H9 (cell line): ENCODE measurements at regions not wholly inside any gene's neighbourhood (a gene's known extent, or its start where the extent isn't known, plus 50 kb on each side); places are given as distances from the start of the nearest gene placed in this dataset.

Experiments used
- DNase-seq: peaks from one replicate; pipeline ENCODE4 v3.0.0-alpha.2; 2017
- H2AFZ ChIP-seq: one replicate; pipeline ENCODE4 v1.6.1; 2013; ENCODE audit warnings: mild to moderate bottlenecking, low read length, control low read depth, moderate library complexity
- H2AK5ac ChIP-seq: 2 replicates; pipeline ENCODE4 v1.6.1; 2013; ENCODE audit warnings: low read length, control low read depth, mixed read lengths; ENCODE audit not compliant: insufficient read length
- H2BK120ac ChIP-seq: one replicate; pipeline ENCODE4 v1.6.1; 2013; ENCODE audit warnings: low read depth, mild to moderate bottlenecking, low read length, control low read depth, inconsistent platforms; ENCODE audit not compliant: poor library complexity, severe bottlenecking
- H2BK12ac ChIP-seq: 2 replicates; pipeline ENCODE4 v1.6.1; 2013; ENCODE audit warnings: low read length, control low read depth, mixed read lengths, low read depth; ENCODE audit not compliant: insufficient read length
- H2BK15ac ChIP-seq: 2 replicates; pipeline ENCODE4 v1.6.1; 2013; ENCODE audit warnings: low read depth, low read length, control low read depth
- H2BK20ac ChIP-seq: one replicate; pipeline ENCODE4 v1.6.1; 2013; ENCODE audit warnings: low read depth, mild to moderate bottlenecking, low read length, control low read depth, inconsistent platforms; ENCODE audit not compliant: poor library complexity, severe bottlenecking
- H2BK5ac ChIP-seq: 2 replicates; pipeline ENCODE4 v1.6.1; 2013; ENCODE audit warnings: low read length, control low read depth, mixed read lengths; ENCODE audit not compliant: insufficient read length
- H3K14ac ChIP-seq: 2 replicates; pipeline ENCODE4 v1.6.1; 2013; ENCODE audit warnings: low read length, control low read depth; ENCODE audit not compliant: insufficient read depth
- H3K18ac ChIP-seq: 2 replicates; pipeline ENCODE4 v1.6.1; 2013; ENCODE audit warnings: low read depth, mild to moderate bottlenecking, mixed read lengths, low read length, control low read depth; ENCODE audit not compliant: insufficient read length
- H3K23ac ChIP-seq: 2 replicates; pipeline ENCODE4 v1.6.1; 2013; ENCODE audit warnings: low read length, control low read depth, mixed read lengths, low read depth; ENCODE audit not compliant: insufficient read length
- H3K23me2 ChIP-seq: 2 replicates; pipeline ENCODE4 v1.6.1; 2013; ENCODE audit warnings: low read depth, mild to moderate bottlenecking, mixed read lengths, low read length, control low read depth; ENCODE audit not compliant: insufficient read length, poor library complexity, severe bottlenecking
- H3K27ac ChIP-seq: 2 replicates; pipeline ENCODE4 v1.5.1; 2013; ENCODE audit warnings: low read length, control low read depth, mixed read lengths, low read depth; ENCODE audit not compliant: insufficient read length
- H3K27me3 ChIP-seq: 2 replicates; pipeline ENCODE4 v1.6.1; 2013; ENCODE audit warnings: low read length, control low read depth, inconsistent platforms; ENCODE audit not compliant: insufficient read depth
- H3K4ac ChIP-seq: 2 replicates; pipeline ENCODE4 v1.6.1; 2013; ENCODE audit warnings: low read depth, mild to moderate bottlenecking, control low read depth, inconsistent platforms, low read length, moderate library complexity
- H3K4me1 ChIP-seq: 2 replicates; pipeline ENCODE4 v1.6.1; 2013; ENCODE audit warnings: low read length, control low read depth, inconsistent platforms; ENCODE audit not compliant: insufficient read depth
- H3K4me2 ChIP-seq: 2 replicates; pipeline ENCODE4 v1.6.1; 2013; ENCODE audit warnings: low read length, control low read depth, mixed read lengths; ENCODE audit not compliant: insufficient read length, insufficient read depth
- H3K56ac ChIP-seq: 2 replicates; pipeline ENCODE4 v1.6.1; 2013; ENCODE audit warnings: low read depth, mild to moderate bottlenecking, mixed read lengths, low read length, control low read depth; ENCODE audit not compliant: insufficient read length
- H3K79me1 ChIP-seq: 2 replicates; pipeline ENCODE4 v1.6.1; 2013; ENCODE audit warnings: low read depth, mild to moderate bottlenecking, moderate library complexity, low read length, control low read depth, inconsistent platforms; ENCODE audit not compliant: insufficient read depth, poor library complexity, severe bottlenecking
- H3K79me2 ChIP-seq: 2 replicates; pipeline ENCODE4 v1.6.1; 2013; ENCODE audit warnings: low read length, control low read depth, inconsistent platforms; ENCODE audit not compliant: insufficient read depth
- H3K9ac ChIP-seq: 2 replicates; pipeline ENCODE4 v1.6.1; 2013; ENCODE audit warnings: low read length, control low read depth, mixed read lengths; ENCODE audit not compliant: insufficient read length; ENCODE audit errors: extremely low read depth
- H3K9me3 ChIP-seq: one replicate; pipeline ENCODE4 v1.6.1; 2013; ENCODE audit warnings: low read depth, low read length, inconsistent platforms; ENCODE audit not compliant: control insufficient read depth
- H3T11ph ChIP-seq: one replicate; pipeline ENCODE4 v1.6.1; 2013; ENCODE audit warnings: mild to moderate bottlenecking, low read length, control low read depth, inconsistent platforms
- H4K20me1 ChIP-seq: one replicate; pipeline ENCODE4 v1.6.1; 2013; ENCODE audit not compliant: control insufficient read depth, insufficient read length, insufficient read depth
- H4K5ac ChIP-seq: 2 replicates; pipeline ENCODE4 v1.6.1; 2013; ENCODE audit warnings: low read depth, mild to moderate bottlenecking, mixed read lengths, low read length, control low read depth; ENCODE audit not compliant: insufficient read length
- H4K8ac ChIP-seq: replicated peaks from 2 replicates; pipeline ENCODE4 v1.6.1; 2013; ENCODE audit warnings: low read length, control low read depth, mixed read lengths, low read depth; ENCODE audit not compliant: insufficient read length
- H4K91ac ChIP-seq: 2 replicates; pipeline ENCODE4 v1.6.1; 2013; ENCODE audit warnings: low read depth, mild to moderate bottlenecking, moderate library complexity, mixed read lengths, low read length, control low read depth; ENCODE audit not compliant: insufficient read length
- H3K27ac Mint-ChIP-seq, 3 experiments: 2 replicates in 2 of 3; 3 replicates in 1 of 3; pipeline ENCODE4 v1.8.0; 2020 to 2021; ENCODE audit warnings: mixed read lengths in 3 of 3, mild to moderate bottlenecking in 1 of 3, moderate library complexity in 1 of 3
- H3K27me3 Mint-ChIP-seq: 2 replicates; pipeline ENCODE4 v1.8.0; 2021; ENCODE audit warnings: low read depth, mild to moderate bottlenecking, moderate library complexity, mixed read lengths
- H3K36me3 Mint-ChIP-seq, 3 experiments: 2 replicates in 2 of 3; 3 replicates in 1 of 3; pipeline ENCODE4 v1.8.0; 2020 to 2021; ENCODE audit warnings: low read depth in 3 of 3, mixed read lengths in 3 of 3; ENCODE audit not compliant: insufficient read depth in 1 of 3
- H3K4me1 Mint-ChIP-seq, 2 experiments: 2 replicates each; pipeline ENCODE4 v1.8.0; 2020; ENCODE audit warnings: mixed read lengths in 2 of 2
- H3K4me3 Mint-ChIP-seq, 2 experiments: 2 replicates in 1 of 2; 3 replicates in 1 of 2; pipeline ENCODE4 v1.8.0; 2020 to 2021; ENCODE audit warnings: mild to moderate bottlenecking in 2 of 2, mixed read lengths in 2 of 2, moderate library complexity in 1 of 2
- H3K9me3 Mint-ChIP-seq, 2 experiments: 2 replicates in 1 of 2; 3 replicates in 1 of 2; pipeline ENCODE4 v1.8.0; 2020; ENCODE audit warnings: mild to moderate bottlenecking in 2 of 2, mixed read lengths in 2 of 2, moderate library complexity in 1 of 2
- CTCF ChIP-seq: fragments of 200-600 bp; sonication (generic); conservative IDR thresholded peaks from 3 replicates; pipeline ENCODE4 v1.8.0; 2021; ENCODE audit warnings: antibody characterized with exemption, mild to moderate bottlenecking
- WGBS: extraction: QIAGEN DNeasy Blood & Tissue Kit; methylation state at CpG from one replicate; pipeline ENCODE4 v1.1.7; 2013; ENCODE audit warnings: missing lambda C conversion rate, low lambda C conversion rate, mixed read lengths; ENCODE audit not compliant: insufficient read length; ENCODE audit errors: extremely low coverage; 5-methylcytosine and 5-hydroxymethylcytosine counted together

- no peak for TF ChIP-seq CTCF
- WGBS: no CpG with 5 or more reads among the region's 3 CpGs
- H3K9ac ChIP-seq: no peak overlapping the region
- no peak overlapping the region for H3K18ac ChIP-seq
- no peak overlapping the region for H2BK20ac ChIP-seq
- no peaks in the 10 kb centered on the region for H3K79me2 ChIP-seq
- no peak overlapping the region for H2BK120ac ChIP-seq
- no peak overlapping the region for H4K8ac ChIP-seq
- Mint-ChIP-seq H3K4me1 (peaks cover 29 to 32% of the 10 kb centered on the region in 2 experiments), H3K27me3 (0 out of 2 replicates have a peak, but pooled peaks cover 1% of the 10 kb centered on the region), H3K27ac (no peak overlapping the region), H3K9me3 (peaks cover 0 to 4% of the 10 kb centered on the region in 2 experiments; a peak in 1 of 5 replicates), H3K36me3 (peaks cover 0 to 4% (median 0%) of the 10 kb centered on the region in 3 experiments; a peak in 1 of 7 replicates), H3K4me3 (no peak overlapping the region)
- no peak overlapping the region for H2BK15ac ChIP-seq
- no peak for DNase-seq
- H3K27me3 ChIP-seq: no peaks in the 10 kb centered on the region
- H3K9me3 ChIP-seq: no peaks in the 10 kb centered on the region
- no peak overlapping the region for H2BK12ac ChIP-seq
- H3K14ac ChIP-seq: no peak overlapping the region
- H3K23me2 ChIP-seq: no peaks in the 10 kb centered on the region
- no peak overlapping the region for H2AK5ac ChIP-seq
- no peak overlapping the region for H4K5ac ChIP-seq
- no peak overlapping the region for H3K4ac ChIP-seq
- H3K79me1 ChIP-seq: no peaks in the 10 kb centered on the region
- no peaks in the 10 kb centered on the region for H4K20me1 ChIP-seq
- no peak overlapping the region for H3T11ph ChIP-seq
- H2BK5ac ChIP-seq: no peak overlapping the region
- no peak overlapping the region for H4K91ac ChIP-seq
- H3K4me2 ChIP-seq: no peak overlapping the region
- H3K27ac ChIP-seq: no peak overlapping the region
- no peaks in the 10 kb centered on the region for H3K4me1 ChIP-seq
- no peak overlapping the region for H3K23ac ChIP-seq
- H3K56ac ChIP-seq: no peak overlapping the region
- no peak overlapping the region for H2AFZ ChIP-seq
Observed at GRCh38 chr16:6562986-6563385, 769.7 kb upstream of the RBFOX1 start.
